Mucosa of gallbladder (tissue), 1 donor: ENCODE measurements at regions not wholly inside any gene's neighbourhood (a gene's known extent, or its start where the extent isn't known, plus 50 kb on each side); places are given as distances from the start of the nearest gene placed in this dataset.

Source experiments
- DNase-seq: peaks from one replicate; pipeline ENCODE4 v3.0.0-alpha.2; 2020; ENCODE audit warnings: low spot score
- donor health status: DM: no; HTN: no; CAD: no.

DNA sequence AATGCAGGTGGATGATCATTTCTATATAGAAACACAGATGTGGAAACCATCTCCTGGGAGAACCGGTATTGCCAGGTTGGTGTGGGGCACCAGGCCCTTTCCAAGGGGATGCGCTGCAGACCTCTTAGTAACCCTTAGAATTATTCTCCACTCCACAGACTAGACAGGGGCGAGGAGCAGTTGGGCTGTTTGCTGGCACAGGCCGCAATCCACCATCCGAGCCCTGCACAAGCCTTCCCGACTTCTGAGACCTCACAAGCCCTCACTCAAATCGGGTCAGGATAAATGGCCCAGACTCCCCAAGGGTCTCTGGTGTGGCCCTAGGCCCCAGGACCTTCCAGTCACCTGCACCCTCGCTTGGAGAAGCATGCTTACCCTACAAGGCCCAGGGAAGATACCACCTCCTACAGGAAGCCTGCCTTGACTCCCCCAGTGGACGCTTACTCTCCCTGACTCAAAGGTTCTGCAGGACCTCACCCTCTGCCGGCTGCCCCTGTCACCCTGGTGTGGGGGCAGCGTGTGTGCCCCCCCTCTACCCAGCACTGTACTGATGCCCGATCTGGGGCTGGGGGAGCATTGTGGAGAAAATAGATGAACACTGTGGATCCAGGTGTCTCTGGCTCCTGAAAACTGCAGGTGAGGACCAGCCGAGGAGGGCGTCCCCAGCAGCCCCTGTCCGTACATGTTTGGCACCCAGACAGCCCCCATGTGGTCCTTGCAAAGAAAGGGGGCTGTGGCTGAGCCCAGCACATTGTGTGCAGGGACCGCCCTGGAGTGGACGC lies 49.8 kb upstream of the ACSF3 start:
- no peak for DNase-seq
